Occipital lobe (tissue), 1 donor: ENCODE measurements at regions not wholly inside any gene's neighbourhood (a gene's known extent, or its start where the extent isn't known, plus 50 kb on each side); places are given as distances from the start of the nearest gene placed in this dataset.
A peak's percentile ranks its signal among the peaks of the same experiment; 100 is the strongest.

Source experiments
- DNase-seq: peaks from one replicate; lab custom pipeline; 2025; lab: John Stamatoyannopoulos, UW

DNA sequence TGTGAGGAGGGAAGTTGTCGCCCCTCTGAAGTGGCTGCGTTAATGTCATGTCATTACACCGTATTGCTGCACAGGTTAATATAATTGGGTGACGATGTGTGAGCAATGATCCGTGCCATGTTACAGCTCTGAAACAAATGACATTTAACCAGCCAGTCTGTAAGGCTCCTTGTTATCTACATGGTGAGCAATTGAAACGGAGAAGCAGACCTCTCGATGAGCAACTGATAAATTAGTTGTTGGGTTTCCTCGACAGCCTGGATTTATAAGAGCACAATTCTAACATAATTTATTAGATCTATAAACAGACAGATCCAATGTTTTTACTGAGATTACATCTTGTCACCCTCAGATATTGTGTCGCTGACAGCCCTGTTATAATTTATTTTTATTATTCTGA lies 49.9 kb upstream of the MAFB start:
- DNase-seq = no peak

DNA sequence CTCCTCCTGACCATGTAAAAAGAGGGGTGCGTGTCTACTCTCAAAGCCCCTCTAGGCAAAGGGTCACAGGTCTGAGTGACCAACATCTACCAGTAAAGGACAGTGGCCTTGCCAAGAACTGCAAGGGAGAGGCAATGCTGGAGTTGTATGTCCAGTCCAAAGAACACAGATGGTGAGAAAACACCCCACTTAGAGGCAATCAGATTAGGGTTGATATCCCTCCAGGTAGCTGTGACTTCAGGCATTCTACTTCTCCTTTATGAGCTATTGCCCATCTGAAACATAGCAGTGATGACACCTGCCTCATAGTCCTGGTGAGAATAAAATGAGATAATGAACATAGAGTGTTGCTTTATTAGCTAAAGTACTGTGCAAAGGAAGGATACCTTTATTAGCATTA lies 50.8 kb upstream of the MAFB start:
- DNase-seq = no peak

DNA sequence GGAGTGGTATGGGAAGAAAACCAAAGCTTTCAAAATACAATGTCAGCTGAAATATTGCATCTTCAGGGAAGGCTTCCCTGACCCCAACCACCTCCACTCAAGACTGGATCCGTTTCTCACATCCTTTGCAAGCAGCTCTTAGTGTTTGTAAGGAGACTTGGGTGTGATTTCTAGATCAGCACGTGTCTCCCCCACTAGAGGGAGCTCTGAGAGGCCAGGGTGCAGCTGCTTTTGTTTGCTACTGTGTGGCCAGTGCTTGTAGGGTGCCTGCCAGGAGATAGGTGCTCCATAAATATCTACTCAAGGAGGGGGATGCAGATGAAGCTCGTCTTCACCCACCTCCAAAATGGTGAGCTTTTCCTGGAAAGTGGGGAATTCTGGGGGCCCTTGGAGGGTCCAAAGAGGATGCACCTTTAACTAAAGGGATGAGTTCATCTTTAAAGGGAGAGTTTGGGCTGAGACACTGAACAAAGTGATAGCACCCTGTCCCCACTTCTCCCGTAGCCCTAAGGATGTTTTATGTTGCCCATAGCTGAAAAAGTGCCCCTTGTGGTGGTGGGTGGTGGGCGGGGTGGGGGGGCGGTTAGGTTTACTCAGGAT lies 52.6 kb upstream of the MAFB start:
- DNase-seq = no peak

DNA sequence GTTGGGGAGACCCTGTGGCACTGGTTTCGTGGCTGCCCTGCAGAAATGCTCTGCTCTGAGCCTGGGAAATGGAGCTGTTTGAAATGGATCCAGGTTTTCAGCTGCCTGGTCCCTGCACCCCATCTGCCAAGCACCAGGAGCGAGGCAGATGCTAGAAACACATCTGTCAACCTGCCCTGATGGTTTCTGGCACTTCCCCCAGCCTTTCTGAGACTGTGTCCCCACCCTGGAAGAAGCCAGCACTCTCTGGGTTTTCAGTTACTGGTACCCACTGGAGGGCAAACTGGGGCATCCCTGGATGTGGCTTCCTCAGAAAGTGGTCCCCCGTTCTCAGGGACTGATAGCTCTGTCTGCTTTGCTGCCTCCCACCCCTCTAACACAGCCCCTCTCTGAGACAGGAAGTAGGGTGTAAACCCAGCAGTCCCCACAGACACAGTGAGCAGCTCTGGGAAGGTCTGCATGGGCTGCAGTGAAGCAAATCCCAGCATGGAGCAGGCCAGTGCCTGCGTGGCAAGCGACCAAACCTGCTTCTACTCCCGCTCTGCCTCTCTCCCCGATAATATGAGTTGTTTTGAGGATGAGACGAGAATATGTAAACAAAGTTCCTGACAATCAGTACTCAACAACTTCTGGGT lies 54.2 kb upstream of the MAFB start:
- no peak for DNase-seq

DNA sequence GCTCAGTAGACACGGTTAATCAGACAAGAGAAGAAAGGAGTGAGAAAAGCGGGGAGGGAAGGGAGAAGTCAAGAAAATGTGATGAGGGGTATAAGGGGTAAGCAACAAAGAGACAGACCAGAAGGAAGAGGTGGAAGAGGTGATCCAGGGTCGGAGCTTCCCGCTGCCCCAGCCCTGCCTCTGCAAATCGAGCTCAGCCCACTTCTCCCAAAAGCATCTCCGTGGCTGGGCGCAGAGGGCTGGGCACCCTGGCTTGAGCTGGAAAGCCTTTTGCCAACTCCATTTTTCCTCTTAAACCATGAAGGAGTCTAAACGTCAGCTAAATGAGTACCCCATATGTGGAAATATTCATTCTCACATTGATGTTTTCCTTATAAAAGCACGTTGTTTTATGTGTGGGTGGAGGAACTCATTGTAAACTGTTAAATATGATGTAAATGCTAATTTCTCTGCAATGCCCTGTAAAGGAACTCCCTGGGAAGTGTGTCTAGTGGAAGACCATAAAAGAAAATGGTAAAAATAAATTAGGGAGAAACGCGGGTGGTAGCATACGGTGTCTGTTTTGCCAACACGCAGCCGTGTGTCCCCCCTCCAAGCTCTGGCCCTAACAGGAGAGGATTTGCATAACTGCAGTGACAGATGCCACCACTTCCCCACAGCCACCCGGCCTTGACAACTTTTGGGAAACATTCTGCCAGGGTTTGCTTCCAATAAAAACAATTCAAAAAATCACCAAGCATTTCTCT lies 55.2 kb upstream of the MAFB start:
- no peak for DNase-seq

DNA sequence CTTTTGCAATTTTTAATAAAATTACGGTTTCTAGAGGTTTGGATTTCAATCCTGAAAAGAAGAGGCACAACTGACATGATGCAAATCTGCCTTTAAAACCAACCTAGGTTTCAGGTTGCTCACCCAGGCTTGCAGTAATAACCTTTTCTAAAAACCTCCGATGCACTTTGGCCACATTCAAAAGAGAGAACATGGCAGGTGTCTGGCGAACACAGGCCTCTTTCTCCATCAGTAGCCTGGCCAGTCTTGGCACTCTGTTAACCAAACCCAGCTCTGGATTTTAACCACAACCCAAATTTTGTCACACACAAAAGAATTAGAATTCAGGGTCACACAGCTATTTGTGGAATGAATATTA lies 55.8 kb upstream of the MAFB start:
- no peak for DNase-seq

DNA sequence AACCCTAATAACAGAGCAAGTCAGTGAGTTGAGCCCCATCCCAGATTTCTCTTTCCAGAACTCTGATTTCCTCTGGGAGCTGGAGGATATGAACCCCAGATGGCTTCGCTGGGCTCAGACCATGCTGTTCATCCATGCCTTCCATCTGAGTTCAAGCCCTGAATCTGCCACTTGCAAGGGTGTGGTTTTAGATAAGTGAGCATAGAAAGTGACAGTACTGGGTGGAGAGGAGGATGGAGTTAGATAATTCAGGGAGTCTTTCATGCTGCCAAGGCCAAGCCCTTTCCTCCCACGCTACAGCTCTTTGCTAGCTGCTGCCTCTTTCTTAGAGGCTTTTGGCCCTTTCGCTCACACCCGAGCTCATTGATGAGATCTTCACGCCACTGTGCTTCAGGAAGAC lies 57.2 kb upstream of the MAFB start:
- no peak for DNase-seq

DNA sequence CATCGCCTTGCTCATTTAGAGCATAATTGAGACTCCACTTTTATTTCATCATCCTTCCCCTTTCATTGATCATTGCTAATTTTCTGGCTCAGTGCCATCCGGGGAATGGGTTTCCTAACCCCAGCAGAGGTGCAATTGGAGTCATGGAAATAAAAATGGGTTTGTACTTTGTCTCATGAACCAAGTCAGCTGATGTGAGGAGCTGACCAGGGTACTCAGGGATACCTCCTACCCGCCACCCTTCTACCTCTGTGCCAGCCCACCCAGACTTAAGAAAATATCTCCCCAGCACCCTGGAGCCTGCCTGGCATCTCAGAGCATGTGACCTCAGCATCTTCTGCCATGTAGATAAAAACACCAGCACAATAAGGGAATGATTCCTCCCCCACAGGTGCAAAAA lies 59.1 kb upstream of the MAFB start:
- no peak for DNase-seq

DNA sequence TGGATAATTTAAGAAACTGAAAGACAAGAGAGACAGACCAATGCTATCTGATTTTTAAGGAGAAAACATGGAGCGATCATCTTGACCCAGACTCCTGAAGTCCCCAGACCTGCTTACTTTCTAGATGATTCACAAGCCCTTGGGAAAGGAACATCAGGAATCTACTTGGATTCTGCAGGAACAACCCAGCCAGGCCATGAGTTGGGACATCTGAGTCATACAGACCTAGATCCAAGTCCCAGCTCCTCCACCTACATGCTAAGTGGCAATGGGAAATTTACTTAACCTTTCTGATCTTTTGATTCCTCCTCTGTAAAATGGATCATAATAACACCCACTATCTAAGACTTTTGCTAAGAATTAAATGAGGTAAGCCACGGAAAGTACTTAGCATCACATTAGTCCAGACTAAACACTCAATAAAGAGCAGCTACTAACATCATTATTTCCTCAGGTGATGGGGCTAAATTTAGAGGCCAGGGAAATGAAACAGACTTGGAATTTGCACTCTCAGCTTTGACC lies 61.0 kb upstream of the MAFB start:
- DNase-seq = no peak

DNA sequence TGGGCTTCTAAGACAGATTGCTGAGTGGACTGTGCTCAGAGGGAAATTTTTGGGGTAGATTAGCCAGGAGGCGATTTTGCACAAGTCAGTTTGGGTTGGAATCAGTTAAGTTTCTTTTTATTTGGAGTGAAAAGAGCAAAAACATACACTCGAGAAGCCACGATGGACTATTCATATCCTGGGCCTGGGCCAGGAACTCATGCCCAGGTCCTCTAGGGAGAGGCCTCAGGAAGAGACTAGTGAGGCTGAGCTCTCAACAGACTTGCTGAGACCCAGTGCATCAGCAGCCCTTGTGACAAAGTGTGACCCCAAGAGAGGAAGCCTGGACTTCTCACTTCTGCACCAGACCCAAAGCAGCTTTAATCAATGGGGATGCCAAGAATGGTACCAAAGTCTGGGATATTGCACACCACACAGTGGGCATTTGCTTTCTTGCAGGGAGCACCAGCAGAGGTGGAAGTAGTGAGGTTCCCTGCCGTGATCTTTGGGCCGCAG lies 61.6 kb upstream of the MAFB start:
- no peak for DNase-seq

DNA sequence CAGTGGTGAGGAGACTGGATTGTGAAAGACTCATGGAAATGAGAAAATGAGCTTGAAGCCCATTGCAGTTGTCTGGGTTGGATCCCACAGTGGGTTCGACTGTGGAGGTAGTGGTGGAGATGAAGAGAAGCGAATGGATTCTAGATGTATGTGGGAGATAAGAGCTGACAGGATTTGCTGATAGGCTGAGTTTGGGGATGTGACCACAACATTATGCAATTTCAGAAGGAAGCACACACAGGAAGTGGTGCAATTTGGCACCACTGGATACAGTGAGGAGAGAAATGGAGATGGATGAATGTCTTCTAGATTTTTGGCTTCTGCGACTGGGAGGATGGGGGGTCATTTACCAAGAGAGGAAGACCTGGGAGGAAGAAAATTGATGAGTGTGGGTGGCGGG lies 64.4 kb upstream of the MAFB start:
- DNase-seq = no peak

DNA sequence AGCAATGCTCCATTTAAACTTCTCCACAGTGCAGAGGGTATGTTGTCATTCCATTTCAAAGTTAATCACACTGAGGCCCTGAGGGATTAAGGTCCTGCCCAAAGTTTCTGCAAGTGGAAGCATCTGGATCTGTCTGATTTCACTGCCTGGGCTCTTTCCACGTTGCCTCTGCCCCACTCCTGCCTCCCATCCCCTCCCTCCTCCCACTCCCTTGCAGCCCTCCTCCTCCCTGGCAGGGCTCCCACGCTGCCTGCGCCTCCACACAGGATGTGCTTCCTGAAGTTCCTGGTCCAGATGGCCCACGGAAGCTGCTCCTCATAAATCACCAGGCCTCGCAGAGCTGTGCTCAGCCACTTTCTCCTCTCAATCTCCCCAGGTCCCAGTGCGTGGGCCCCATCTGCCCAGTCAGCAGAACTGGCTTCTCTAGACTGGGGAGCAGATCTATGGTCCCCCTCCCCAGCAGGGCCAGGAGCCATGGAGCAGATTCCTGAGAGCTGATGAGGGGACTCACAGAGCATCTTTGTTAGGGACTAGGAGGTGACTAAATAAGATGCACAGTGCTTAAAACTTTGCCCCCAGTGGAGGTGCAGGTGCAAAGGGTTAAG lies 65.4 kb upstream of the MAFB start:
- DNase-seq = peak; percentile 6

DNA sequence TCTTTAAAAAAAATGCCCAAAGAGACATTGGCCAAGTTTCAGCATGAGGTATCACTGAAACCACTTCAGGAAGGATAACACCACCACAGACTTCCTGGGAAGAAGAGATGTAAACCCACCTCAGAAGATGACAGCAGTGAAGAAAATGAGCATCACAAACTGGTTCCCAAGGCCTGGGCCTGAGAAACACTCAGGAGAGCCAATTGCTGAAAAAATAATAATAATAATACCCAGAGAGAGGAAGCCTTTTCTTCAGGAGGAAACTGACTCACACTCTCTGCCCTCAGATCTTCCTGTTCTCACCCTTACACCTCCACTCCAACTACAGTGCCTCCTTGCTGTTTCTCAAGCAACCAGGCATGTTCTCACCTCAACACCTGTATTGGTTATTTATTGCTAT lies 68.1 kb upstream of the MAFB start:
- no peak for DNase-seq

DNA sequence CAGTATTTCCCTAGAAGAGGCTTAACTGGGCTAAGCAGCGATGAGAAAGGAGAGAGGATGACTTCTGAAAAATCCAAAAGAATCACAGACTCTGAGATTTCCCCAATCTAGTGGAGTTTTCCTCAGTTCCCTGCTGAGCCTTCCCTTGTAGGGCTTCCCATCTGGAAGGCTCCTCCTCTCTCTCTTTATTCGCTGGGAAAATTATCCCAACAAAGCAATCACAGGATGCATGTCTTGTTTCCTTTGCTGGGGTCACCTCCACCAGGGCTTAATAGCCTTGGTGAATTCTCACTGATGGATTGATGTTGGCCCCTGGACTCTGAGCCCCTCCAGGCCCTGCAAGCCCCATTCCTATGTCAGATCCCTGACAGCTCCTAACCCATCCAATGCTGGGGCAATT lies 69.8 kb upstream of the MAFB start:
- no peak for DNase-seq

DNA sequence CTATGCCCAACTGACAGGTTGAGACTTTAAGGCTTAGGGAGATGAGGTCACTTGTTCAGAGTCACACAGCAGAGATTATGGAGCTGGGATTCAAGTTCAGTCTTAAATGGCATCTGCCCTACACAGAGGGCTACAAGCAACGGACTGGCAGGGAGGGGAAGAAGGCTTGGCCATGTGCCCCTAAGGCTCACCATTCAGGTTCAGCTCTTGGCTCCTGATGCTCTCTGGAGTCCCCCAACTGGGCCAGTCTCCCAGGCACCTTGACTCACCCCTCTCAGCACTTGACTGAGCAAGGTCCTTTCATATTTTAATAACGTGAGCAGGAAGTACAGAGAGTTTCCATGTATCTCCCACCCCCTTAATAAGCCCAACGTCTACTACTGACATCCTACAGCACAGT lies 71.4 kb upstream of the MAFB start:
- no peak for DNase-seq

DNA sequence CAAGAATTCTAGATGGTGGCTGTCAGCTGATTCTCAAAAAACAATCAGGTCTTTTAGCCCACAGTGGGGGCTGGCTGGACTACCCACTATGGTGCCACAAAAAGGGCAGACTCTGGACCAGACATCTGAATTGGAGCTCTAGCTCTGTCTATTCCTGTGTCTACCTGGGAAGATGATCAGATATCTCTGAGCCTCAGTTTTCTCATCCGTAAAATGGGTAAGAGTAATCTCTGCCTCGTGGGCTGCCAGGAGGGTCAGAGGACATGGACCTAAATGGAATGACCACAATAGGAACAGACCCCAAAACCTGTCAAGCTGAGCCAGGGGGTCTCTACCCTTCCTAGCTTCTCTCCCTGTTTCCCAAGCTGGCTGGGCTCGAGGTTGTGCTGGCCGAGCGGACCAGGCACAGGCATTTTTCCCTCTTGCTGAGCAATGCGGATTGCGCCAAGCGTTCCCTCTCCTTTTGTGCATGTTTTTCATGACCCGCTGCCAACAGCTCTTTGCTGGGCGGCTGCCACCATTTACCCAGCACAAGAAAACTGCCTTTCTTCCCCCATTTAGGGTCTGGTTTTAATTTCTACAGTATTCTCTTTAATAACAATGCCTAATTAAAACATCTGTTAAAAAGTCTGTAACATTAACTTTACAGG lies 74.7 kb upstream of the MAFB start:
- DNase-seq = peak; percentile 48

DNA sequence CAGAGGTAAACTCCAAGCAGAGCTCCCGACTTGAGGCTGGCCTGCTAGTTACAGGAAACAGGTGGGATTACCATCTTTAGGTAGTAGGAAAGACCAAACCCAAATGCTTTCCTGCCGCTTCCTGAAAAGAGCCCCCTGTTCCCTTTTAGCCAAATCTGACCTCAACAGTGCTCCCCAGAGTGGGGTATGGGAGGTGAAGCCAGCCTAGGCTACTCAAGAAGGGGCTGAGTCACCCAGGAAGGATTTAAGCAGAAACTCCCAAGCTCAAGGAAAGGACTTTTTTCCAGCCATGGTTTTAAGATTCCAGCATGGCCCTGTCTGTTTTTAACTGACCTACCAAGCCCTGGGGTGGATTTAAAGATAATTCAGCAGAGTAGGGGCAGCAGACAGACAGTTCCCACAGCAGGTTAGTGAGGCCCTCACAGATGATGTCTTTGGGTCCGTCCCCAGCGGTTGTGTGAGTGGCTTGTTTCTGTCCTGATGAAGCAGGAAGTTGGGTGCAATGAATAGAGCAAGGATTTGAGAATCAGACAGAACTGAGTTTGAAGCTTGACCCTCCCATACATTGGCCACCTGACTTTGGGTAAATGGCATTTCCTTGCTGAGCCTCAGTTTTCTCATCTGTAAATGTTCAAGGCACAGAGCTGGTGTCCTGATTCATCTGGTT lies 76.9 kb upstream of the MAFB start:
- no peak for DNase-seq

DNA sequence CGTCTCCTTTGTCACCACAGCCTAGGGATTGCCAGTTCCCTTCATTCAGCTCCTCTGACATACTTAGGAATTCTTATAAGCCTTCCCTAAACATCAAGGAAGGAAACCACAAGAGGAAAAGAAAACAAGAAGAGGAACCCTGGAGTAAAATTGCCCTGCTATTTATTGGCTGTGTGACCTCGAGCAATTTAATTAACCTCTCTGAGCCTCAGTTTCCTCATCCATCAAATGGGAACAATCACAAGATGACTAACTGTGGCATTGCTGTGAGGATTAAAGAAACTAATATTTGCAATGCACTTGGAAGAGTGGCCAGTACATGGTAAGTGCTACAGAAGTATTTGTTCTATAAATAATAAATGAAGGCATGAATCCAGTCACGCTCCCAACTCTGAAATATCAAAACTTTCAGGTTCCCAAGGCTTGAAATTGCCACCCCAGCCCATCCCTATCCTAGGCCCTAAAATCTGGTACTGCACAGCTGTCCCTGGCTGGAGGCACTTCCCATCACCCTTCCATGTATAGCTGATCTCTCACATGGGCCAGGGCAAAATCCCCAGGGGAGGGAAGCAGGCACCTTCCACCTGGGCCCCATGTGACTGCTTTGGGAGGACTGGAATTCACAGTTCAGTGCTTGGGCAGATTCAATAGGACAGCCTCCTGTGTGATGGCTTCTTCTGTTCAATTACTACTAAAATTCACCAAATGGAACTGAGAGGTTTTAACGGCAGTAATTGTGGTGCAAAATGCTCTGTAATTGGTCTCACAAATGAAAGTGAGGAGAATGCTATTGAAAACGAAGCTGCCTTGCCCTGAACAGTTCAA lies 78.0 kb upstream of the MAFB start:
- DNase-seq = no peak

DNA sequence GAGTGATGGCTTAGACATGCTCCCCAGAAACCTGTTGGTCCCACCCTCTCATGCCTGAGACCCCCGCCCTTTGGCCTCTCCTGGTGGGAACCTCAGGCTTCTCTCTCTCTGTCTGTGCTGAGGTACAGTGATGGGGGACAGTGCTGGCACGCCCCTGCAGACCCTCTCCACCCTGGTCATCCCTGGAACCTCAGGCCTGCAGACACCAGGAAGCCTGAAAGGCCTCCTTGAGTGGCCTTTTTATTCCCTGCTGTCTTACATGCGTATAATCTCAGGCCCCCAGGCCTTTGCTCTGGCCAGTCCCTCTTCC lies 78.5 kb upstream of the MAFB start:
- DNase-seq = no peak

DNA sequence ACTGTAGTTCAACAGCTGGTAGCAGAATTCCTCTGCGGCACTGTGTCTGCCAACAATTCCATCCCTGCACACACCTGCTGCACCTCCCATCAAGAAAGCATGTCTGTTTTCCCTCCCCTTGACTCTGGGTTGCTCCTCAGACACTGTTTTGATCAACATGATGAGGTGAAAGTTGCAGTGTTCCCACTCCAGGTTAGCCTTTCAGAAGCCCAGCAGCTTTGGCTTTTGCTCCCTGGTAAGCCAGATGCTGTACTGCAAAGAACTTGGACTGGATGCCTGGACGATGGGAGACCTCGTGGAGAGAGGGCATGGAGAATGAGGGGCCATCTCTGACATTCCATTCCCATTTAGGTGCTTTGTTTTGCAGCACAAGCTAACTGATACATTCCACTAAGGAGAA lies 79.1 kb upstream of the MAFB start:
- DNase-seq = no peak
